ENCODE measurements at regions not wholly inside any gene's neighbourhood (a gene's known extent, or its start where the extent isn't known, plus 50 kb on each side); places are given as distances from the start of the nearest gene placed in this dataset.

DNA sequence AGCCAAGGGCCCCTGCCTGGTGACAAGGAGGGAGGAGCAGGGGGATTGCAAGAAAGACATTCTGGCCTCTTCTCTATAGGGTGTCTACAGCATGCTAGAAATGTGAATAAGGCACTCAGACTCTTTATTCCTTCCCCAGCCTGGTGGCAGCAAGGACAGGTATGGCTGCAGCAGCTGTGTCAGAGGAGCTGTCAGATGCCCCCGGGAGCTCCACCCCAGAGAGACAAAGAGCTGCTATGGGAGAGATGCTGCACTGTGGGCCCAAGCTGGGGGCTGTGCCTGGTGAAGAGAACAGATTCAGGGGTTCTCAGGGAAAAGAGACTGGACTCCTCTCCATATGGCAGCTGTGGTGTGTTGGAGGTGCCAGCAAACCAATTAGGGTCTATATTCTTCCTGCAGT, 1063.3 kb downstream of the OLFM4 start:
- TF ChIP-seq, protein P1, sequence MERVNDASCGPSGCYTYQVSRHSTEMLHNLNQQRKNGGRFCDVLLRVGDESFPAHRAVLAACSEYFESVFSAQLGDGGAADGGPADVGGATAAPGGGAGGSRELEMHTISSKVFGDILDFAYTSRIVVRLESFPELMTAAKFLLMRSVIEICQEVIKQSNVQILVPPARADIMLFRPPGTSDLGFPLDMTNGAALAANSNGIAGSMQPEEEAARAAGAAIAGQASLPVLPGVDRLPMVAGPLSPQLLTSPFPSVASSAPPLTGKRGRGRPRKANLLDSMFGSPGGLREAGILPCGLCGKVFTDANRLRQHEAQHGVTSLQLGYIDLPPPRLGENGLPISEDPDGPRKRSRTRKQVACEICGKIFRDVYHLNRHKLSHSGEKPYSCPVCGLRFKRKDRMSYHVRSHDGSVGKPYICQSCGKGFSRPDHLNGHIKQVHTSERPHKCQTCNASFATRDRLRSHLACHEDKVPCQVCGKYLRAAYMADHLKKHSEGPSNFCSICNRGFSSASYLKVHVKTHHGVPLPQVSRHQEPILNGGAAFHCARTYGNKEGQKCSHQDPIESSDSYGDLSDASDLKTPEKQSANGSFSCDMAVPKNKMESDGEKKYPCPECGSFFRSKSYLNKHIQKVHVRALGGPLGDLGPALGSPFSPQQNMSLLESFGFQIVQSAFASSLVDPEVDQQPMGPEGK (CRISPR knock-in tag; IDR thresholded peaks at IDR 0.05; ENCODE audit: borderline replicate concordance): no peak
- TF ChIP-seq ZFP3 (CRISPR knock-in tag; IDR thresholded peaks at IDR 0.05): no peak
- TF ChIP-seq, protein P2, sequence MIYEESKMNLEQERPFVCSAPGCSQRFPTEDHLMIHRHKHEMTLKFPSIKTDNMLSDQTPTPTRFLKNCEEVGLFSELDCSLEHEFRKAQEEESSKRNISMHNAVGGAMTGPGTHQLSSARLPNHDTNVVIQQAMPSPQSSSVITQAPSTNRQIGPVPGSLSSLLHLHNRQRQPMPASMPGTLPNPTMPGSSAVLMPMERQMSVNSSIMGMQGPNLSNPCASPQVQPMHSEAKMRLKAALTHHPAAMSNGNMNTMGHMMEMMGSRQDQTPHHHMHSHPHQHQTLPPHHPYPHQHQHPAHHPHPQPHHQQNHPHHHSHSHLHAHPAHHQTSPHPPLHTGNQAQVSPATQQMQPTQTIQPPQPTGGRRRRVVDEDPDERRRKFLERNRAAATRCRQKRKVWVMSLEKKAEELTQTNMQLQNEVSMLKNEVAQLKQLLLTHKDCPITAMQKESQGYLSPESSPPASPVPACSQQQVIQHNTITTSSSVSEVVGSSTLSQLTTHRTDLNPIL (CRISPR knock-in tag; IDR thresholded peaks at IDR 0.05; ENCODE audit: low read depth): no peak
- TF ChIP-seq ZNF565 (CRISPR knock-in tag; conservative IDR thresholded peaks at IDR 0.05; ENCODE audit: low read depth): no peak
- TF ChIP-seq ZNF8 (CRISPR knock-in tag; IDR thresholded peaks at IDR 0.05): no peak
- TF ChIP-seq TOX (CRISPR knock-in tag; IDR thresholded peaks at IDR 0.05; ENCODE audit: borderline replicate concordance): no peak
- TF ChIP-seq, protein P3, sequence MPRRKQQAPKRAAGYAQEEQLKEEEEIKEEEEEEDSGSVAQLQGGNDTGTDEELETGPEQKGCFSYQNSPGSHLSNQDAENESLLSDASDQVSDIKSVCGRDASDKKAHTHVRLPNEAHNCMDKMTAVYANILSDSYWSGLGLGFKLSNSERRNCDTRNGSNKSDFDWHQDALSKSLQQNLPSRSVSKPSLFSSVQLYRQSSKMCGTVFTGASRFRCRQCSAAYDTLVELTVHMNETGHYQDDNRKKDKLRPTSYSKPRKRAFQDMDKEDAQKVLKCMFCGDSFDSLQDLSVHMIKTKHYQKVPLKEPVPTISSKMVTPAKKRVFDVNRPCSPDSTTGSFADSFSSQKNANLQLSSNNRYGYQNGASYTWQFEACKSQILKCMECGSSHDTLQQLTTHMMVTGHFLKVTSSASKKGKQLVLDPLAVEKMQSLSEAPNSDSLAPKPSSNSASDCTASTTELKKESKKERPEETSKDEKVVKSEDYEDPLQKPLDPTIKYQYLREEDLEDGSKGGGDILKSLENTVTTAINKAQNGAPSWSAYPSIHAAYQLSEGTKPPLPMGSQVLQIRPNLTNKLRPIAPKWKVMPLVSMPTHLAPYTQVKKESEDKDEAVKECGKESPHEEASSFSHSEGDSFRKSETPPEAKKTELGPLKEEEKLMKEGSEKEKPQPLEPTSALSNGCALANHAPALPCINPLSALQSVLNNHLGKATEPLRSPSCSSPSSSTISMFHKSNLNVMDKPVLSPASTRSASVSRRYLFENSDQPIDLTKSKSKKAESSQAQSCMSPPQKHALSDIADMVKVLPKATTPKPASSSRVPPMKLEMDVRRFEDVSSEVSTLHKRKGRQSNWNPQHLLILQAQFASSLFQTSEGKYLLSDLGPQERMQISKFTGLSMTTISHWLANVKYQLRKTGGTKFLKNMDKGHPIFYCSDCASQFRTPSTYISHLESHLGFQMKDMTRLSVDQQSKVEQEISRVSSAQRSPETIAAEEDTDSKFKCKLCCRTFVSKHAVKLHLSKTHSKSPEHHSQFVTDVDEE (CRISPR knock-in tag; IDR thresholded peaks at IDR 0.05): no peak
- TF ChIP-seq CSRNP3 (CRISPR knock-in tag; IDR thresholded peaks at IDR 0.05): no peak
- TF ChIP-seq RARB (CRISPR knock-in tag; IDR thresholded peaks at IDR 0.05): no peak
- TF ChIP-seq ZFP30 (CRISPR knock-in tag; IDR thresholded peaks at IDR 0.05): no peak
- TF ChIP-seq ARNTL (CRISPR knock-in tag; IDR thresholded peaks at IDR 0.05; ENCODE audit: borderline replicate concordance, low read depth): no peak
- no peak for TF ChIP-seq GLIS3 (CRISPR knock-in tag; IDR thresholded peaks at IDR 0.05)
- no peak for TF ChIP-seq CSDC2 (CRISPR knock-in tag; IDR thresholded peaks at IDR 0.05)
- TF ChIP-seq ZNF70 (CRISPR knock-in tag; IDR thresholded peaks at IDR 0.05): no peak
